ENCODE measurements at regions not wholly inside any gene's neighbourhood (a gene's known extent, or its start where the extent isn't known, plus 50 kb on each side); places are given as distances from the start of the nearest gene placed in this dataset.

DNA sequence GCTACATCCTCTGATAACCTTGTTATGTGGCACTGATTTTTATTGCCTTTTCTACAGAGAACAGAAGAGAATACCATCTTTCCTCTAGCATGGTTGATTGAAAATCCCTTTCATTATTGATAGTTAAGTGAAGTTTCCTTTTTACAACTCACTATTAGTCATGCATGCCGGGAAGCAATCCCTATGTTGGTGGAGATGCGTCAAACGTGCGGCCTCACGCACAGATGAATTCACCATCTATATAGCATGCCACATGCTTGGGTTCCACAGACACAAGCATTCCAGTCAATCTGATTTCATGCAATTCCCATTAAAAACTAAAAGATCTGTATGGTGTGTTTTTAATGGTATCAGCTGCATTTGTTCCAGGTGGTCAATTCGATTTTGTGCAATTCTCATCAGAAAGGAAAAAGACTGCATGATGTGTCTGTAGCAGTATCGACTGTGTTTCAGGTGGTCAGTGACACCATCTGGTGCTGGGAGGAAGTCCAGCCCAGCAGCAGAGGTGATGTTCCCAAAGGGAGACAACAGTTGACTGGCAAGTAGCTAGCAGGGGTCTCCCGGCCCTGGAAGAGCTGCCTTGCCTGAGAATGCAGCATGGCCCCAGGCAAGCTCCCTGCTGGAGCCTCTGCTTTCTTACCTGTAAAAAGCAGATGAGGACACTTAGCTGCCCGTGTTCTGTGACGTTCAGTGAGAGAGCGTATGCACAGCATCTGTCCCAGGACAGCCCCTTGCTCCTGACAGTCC, 151.3 kb upstream of the NCK2 start:
- DNase-seq (ENCODE audit: low read depth in 2 of 2): no peak

DNA sequence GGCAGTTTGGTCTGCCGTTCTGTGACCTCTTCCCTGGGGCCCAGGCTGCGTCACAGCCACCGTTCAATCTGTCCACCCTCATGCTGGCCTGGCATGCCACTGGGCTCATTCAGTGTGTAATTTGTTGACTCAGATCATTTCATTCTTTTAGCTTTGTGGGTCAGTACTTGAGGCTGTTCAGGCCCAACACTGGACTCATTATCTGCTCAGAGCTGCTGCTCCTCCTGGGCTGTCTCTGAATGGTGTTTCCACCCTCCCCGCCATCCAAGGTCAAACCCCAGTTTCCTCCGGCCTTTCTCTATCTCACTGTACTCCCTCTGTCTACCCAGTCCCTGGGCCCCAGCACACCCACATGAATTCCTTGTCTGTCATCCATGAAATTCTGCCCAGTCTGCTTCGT, 152.4 kb upstream of the NCK2 start:
- DNase-seq (ENCODE audit: low read depth in 2 of 2): no peak

DNA sequence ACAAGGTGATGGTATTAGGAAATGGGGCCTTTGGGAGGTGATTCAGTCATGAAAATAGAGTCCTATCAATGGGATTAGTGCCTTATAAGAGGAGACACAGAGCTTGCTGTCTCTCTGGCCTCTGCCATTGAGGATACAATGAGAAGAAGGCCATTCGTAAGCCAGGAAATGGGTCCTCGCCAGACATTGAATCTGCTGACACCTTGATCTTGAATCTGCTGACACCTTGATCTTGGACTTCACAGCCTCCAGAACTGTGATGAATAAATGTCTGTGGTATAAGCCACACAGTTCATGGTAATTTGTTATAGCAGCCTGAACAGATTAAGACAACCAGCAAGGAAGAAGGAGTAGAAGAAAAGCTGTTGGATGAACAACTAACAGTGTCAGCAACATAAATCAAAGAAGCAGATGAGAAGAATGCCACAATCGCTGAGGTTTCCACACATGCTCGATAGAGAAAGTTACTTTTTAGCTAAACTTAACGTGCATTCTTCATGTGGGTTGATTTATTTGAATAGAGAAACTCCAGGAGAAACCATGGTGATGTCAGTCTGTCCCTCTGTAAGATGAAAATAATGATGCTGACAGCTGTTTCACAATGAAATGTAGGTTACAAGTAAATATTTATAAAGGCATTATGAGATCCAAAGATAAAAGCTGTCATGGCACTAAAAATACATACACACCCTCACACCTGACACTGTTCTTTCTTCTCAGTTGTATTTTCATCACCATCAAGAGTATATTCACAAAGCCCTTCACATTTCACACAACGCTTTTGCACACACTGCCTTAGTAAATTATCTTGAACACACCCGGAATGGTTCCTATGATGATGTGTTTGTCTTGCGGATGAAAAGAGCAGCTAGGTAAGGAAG, 153.7 kb upstream of the NCK2 start:
- no peak for DNase-seq (ENCODE audit: low read depth in 2 of 2)

DNA sequence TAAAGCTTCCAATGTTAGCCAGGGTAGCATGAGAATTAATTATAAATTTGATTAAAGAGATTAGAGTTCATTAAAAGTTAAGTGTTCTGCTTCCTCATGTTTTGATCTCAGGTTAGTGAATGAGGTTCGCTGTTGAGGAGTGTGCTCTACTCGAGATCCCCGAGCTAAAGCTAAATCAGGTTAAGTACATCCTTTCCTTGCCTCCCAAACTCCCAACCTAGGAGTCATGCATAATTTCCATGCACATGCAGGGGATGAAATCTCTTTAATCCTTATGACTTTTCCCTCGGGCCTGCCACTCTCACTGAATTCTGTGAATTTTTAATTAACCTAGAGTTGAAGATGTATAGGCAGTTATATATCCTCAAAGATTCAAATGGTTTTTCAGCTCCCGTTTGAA, 156.1 kb upstream of the NCK2 start:
- DNase-seq (ENCODE audit: low read depth in 2 of 2): no peak

- no peak for DNase-seq (ENCODE audit: low read depth in 2 of 2)
These were observed 157.1 kb upstream of the NCK2 start for GRCh38 chr2:105587637-105588036.

DNA sequence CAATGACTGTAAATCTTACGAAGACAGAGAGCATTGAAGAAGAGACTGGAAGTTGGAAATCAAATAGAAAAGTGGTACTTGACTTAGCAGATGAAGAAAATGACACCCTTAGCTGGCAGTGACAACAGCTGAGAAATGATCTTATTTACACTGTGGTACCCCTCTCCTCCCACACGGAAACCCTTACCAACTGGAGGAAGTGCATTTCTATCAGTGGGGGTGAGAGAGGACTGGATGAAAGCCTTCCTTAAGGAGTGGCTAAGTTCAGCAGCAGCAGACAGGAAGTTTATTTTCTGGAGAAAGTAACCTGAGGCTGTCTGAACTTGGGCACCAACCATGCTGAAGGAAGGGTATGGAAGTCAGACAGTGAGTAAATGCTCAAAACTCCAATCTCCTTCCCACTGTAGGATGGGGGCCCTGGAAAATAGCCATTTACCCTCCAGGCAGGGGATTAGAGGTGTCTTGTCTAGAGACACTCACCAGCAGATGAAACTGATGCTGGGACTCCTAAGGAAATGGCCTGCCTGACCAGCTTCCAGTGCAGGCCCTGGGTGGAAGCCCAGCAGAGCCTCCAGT, 160.2 kb upstream of the NCK2 start:
- no peak for DNase-seq (ENCODE audit: low read depth in 2 of 2)

- DNase-seq (ENCODE audit: low read depth in 2 of 2): no peak
These were observed 161.6 kb upstream of the NCK2 start for GRCh38 chr2:105582952-105583660.

GRCh38 chr2:105581555-105581944, 163.2 kb upstream of the NCK2 start:
- no peak for DNase-seq (ENCODE audit: low read depth in 2 of 2)

- no peak for DNase-seq (ENCODE audit: low read depth in 2 of 2)
These were observed 163.7 kb upstream of the NCK2 start for GRCh38 chr2:105580870-105581554.

DNA sequence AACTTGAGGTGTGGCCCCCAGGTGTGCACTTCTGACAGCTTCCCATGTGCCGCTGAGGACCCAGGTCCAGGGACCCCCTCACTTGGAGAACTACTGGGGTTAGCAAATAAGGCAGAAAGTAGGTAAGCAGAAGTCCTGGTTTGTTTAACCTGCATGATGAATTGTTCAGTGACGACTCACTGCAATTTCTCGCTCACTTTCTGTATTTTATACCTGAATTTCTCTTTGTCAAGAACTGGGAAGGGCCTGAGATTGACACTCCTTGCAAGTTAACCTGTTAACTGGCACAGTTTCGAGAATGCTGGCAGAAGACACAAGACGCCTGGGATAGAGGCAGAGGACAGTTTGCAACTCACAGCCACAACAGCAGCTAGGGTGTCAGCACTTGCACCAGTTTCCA, 164.5 kb upstream of the NCK2 start:
- DNase-seq (ENCODE audit: low read depth in 2 of 2): no peak

GRCh38 chr2:105578166-105578565, 166.5 kb upstream of the NCK2 start:
- DNase-seq (ENCODE audit: low read depth in 2 of 2): no peak

- no peak for DNase-seq (ENCODE audit: low read depth in 2 of 2)
These were observed 166.9 kb upstream of the NCK2 start for GRCh38 chr2:105577762-105578161.

DNA sequence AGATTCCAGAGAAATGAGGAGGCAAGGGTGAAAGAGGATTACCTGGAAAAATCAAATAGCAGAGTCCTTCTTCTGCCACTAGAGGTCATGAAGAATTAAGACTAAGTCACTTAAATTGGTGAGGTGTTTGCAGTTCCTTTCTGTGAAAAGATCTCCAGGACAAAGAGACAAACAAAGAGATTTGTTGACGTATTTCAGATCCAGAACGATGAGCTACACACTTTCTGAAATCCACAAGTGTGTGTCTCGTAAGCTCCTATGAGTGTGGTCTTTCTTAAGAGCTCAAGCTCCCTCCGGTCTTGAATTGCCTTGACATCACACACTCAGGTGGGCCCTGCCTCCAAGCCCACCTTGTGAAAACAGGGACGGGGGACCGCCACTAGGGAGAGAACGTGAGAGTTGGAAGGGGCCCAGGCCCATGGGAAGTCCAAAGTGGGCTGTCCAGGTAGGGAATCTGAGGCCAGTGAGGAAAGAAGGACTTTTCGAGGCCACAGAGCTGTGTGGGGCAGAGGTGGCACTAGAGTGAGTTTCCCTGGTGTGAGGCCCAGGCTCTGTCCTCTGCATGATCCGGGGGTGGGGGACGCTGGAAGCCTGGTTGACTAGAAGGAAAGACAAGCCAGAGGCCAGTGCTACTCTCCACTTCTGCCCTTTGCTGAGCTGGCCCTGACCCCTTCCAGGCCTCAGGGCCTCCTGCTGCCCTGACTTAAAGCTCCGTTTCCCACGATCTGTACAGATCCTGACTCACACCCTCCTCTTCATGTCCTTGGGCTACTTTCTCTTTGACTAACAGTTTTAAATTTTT, 168.1 kb upstream of the NCK2 start:
- no peak for DNase-seq (ENCODE audit: low read depth in 2 of 2)

DNA sequence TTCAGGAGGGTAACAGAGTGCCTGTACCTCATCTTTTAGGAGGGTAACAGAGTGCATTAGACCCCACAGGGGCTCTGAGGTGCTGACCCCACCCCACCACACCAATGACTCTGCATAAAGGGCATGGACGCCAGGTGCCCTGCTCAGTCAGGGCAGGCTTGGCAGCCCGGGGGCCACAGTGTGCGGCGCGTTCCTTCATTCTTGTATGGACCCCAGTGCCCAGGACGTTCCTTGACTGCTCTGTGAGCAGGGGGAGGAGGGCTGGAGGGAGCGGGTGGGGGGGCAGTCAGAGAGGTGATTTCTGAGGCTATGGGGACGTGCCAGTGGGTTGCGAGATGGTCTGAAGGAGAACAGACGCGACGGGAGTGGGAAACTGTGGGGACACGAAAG, 168.7 kb upstream of the NCK2 start:
- no peak for DNase-seq (ENCODE audit: low read depth in 2 of 2)

- no peak for DNase-seq (ENCODE audit: low read depth in 2 of 2)
These were observed 169.2 kb upstream of the NCK2 start for GRCh38 chr2:105575499-105576025.

DNA sequence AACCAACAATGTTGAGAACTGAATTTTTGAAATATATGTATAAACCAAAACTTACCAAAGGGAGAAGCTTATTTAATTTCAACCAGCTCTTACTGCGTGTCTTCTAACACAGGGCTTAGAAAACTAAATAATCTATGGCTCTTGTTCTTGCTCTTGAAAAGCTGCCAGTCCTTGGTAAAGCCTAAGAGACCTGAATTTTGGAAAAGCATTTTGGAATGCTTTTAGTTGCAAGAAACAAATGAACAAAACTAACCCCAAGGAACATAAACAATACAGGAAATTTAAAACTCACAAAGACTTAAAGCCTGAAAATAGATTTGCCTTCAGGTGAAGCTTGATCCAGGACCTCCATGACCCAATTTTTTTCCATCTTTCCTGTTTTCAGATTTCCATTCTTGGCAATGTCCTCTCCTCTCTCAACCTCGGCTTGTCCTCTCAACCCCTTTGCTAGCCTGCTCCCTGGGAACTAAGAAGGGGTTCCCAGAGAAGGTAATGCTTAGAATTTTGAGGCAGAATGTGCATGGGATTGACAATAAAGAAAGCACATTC, 169.8 kb upstream of the NCK2 start:
- no peak for DNase-seq (ENCODE audit: low read depth in 2 of 2)

- no peak for DNase-seq (ENCODE audit: low read depth in 2 of 2)
These were observed 170.6 kb upstream of the NCK2 start for GRCh38 chr2:105573910-105574655.

DNA sequence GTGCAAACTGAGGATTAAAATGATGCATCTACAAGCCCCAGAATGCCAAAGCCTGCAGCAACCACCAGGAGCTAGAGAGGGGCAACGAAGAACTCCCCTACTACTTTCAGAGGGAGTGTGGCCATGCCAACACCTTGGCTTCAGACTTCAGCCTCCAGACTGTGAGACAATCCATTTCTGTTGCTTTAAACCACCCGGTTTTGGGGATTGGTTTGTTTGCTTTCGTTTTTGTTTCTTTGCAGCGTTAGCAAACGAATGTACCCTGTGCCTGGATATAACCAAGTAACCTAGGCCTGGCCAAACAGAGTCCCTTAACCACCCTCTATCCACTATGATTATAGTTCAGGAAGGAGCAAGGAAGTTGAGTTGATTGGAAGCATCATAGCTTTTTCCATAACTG, 171.2 kb upstream of the NCK2 start:
- DNase-seq (ENCODE audit: low read depth in 2 of 2): no peak

DNA sequence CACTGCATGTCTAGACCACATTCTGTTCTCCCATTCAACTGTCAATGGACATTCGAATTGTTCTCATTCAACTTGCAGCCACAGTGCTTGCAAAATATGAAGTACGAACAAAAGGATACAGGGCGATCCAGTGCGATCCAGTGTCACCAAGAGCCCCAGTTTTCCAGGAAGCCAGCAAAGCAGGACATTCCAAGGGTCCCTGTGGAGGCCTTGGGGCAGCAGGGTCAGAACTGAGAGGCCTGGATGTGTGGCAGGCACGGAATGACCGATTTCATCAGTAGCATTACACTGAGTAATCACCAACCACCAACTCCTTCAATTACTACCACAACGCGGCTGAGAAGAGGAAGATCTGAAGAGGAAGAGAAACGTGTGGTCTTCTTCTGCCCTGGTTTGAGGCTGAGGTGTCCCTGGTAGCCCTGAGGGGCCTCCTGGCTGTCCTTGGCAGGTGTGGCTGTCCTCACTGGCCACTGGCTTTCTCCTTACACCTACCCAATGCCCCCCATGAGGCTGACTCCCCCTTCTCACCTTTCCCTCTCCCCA, 172.7 kb upstream of the FHL2 start:
- no peak for DNase-seq (ENCODE audit: low read depth in 2 of 2)
